ACHN (cell line): ENCODE measurements at regions not wholly inside any gene's neighbourhood (a gene's known extent, or its start where the extent isn't known, plus 50 kb on each side); places are given as distances from the start of the nearest gene placed in this dataset.
"Not testable (repeated sequence)": the region's sequence is repeated elsewhere in the genome, so short reads cannot be mapped to it uniquely, and the experiment has no call there.

Experiments used
- DNase-seq: peaks from one replicate; pipeline ENCODE4 v3.0.0-alpha.2; 2015
- in situ Hi-C: cut with HindIII; loops from 2 replicates; pipeline ENCODE4 v1.10.0; 2017; ENCODE audit warnings: low sequenced_read_pairs, low pct_ligation_motif_present, low pct_unique_long_range_greater_than_20kb

GRCh38 chr22:48781391-48781790 is 1046.3 kb downstream of the BRD1 start:
- DNase-seq = no peak
- in situ Hi-C loops = no loop called here

- in situ Hi-C loops = no loop called here
- no peak for DNase-seq
Measured at GRCh38 chr22:48780597-48781277, 1046.9 kb downstream of the BRD1 start.

DNA sequence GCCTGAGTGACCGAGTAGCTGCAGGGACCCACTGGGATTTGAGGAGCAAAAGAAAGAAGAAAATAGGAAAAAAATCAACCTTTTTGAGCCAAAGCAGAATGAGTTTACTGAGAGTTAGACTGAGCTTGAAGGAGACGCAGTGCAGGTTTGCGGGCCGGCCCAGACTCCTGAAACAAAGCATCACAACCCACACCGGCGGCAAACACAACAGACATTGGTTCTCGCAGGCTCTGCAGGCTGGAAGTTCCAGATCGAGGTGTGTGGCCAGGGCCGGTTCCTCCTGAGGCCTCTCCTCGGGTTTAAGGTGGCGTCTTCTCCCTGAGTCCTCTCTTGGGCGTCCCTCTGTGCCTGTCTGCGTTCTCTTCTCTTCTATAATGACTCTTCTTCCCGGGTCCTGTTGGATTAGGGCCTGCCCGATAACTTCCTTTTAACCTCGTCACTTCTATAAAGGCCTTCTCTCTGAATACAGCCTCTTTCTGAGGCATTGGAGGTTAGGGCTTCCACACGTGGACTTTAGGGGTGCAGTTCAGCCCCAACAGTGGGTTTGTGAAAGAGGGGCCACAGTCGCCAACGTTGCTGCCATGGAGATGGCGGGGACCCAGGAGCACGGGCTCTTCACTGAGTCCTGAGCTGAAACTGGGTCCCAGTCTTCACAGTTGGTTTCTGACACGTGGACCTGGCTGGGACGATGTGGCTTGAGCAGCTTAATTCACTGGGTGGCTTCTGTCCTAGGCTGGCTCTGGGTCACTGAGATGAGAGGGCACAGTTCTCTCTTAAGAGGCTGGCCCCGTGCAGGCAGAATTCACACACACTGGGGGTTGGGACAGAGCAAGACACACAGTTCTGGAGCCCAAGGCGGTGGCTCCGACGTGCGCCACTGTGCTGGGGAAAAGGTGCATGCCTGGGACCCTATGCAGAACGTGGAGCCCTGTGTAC is 1047.7 kb downstream of the BRD1 start:
- DNase-seq = no peak
- in situ Hi-C loops = no loop called here

- in situ Hi-C loops = no loop called here
Measured at GRCh38 chr22:48779211-48779643, 1048.4 kb downstream of the BRD1 start.

GRCh38 chr22:48778308-48779195 is 1049.1 kb downstream of the BRD1 start:
- DNase-seq = no peak
- in situ Hi-C loops = no loop called here

More at GRCh38 chr22:48779211-48779643, 1048.4 kb downstream of the BRD1 start:
- no peak for DNase-seq

GRCh38 chr22:48772286-48772907 is 1055.3 kb downstream of the BRD1 start:
- in situ Hi-C loops = no loop called here
- no peak for DNase-seq

GRCh38 chr22:48765595-48765994 is 1062.1 kb downstream of the BRD1 start:
- in situ Hi-C loops = no loop called here
- DNase-seq = no peak

DNA sequence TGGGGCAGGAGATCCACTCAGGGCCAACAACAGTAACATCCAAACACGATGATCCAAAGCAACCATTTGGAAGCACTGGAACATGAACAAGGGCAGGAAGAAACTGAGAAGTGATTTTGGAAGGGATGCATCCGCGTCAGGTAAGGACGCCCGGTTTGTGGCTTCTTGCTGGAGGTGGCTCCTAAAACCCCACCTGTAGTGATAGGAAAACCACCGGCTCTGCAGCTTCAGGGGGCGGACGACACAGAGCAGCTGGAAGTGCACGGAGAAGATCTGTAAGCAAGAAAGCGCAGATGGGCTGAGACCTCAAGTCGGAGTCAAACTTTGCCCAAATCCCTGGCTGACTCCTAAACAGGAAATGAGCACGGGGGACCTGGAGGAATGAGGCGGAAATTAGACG is 1066.1 kb downstream of the BRD1 start:
- in situ Hi-C loops = no loop called here
- DNase-seq = no peak

DNA sequence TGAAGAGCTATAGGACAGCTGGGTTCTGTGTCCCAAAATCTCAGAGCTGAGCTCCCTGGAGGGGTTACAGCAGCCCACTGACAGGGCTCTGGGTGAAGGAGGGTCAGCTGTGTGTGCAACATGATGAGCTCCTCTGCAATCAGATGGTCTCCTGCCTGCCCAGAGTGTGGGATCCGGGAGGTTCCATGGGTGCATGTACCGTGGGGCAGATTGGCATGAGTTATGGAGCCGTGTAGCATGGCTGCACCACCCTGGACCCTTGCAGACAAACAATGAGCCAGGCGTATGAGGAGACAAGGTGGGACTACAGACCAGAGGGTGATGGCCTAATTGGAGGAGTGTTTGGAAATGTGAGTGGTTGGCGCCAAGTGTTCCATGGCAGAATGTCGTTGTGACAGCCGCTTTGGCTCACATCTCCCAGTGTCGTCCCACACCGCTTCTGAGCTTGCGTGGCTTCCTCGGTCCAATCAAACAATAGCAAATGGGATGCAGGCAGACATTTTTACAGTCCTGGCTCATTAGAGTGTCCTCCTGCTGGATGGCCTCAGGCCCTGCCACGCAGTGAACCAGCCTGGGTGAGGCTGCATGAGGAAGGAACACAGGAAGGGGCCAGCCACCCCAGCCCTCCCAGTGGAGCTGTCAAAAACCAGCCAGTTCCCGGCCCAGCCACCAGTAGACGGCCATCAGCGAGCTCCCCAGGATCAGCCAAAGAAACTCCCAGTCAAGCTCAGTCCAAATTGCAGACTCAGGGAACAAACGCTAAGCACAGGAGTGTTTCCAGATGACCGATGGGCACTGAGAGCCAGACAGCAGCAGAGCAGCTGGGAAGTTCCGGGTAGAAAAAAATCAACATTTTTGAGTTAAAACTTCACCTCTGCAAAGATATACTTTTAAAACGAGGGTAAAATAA is 1066.9 kb downstream of the BRD1 start:
- no peak for DNase-seq
- in situ Hi-C loops = no loop called here

DNA sequence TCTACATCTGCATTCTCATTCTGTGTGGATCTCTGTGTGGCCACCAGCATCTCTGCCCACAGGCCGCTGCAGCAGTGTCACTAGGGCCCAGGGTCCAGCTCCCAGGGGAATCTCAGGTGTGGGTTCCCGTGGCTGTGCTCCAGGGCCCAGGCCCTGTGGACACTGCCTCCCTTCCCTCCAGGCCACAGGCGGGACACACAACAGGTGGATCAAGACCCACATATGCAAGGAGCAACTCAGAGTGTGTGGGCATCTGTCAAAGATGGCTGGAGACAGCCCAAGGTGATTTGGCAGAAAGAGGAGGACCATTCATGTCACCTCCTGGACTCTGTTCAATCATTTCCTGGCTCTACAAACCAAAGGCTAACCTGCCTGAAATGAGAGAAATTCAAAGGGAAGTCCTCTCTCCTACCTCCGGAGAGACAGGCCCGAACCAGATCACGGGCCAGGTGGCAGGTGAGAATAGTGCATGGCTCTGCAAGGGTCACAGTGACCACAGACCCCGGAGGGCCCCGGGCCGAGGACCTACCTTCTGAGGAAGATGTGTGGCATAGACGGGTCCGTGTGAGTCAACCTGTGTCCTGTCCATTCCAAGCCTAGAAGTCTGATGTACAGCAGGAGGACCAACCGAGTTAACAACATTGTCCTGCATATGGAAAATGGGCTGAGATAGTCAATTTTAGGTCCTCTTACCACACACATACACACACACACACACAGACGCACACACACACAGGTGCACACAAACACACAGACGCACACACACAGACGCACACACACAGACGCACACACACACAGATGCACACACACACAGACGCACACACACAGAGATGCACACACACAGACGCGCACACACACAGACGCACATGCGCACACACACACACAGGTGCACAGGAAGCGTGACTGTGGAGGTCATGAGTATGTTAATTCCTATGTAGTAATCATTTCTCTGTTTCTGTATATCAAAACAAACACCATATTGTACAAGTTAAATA is 1068.5 kb downstream of the BRD1 start:
- DNase-seq = no peak
- in situ Hi-C loops = no loop called here

GRCh38 chr22:48757985-48758561 is 1069.6 kb downstream of the BRD1 start:
- in situ Hi-C loops = no loop called here
- DNase-seq = no peak

DNA sequence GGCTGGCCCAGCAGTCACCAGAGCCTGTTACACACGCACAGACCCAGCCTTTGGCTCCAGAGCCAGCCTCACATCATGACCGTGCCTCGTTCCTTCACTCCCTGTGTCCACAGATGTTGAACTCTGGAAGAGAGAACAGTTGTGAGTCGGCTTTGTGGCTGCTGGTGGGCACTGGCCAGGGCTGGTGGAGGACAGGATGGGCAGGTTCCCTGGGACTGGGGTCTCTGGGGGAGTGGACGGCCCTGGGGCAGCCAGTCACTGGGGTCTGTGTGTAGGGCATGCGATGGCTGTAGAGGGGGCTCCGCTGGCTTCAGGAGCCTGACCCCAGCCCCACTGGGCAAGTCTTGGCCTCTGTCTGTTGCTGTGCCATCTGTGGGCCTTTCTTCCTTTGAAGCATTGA is 1070.1 kb downstream of the BRD1 start:
- in situ Hi-C loops = no loop called here
- DNase-seq = no peak

DNA sequence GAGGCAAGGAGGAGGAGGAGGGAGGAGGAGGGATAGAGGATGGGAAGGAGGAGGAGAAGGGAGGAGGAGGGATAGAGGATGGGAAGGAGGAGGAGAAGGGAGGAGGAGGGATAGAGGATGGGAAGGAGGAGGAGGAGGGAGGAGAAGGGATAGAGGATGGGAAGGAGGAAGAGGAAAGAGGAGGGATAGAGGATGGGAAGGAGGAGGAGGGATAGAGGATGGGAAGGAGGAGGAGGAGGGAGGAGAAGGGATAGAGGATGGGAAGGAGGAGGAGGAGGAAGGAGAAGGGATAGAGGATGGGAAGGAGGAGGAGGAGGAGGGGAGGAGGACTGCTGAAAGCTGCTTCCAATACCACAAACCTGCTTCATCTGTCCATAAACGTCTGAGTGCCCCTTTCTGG is 1070.5 kb downstream of the BRD1 start:
- in situ Hi-C loops, DNase-seq: not testable (repeated sequence)

DNA sequence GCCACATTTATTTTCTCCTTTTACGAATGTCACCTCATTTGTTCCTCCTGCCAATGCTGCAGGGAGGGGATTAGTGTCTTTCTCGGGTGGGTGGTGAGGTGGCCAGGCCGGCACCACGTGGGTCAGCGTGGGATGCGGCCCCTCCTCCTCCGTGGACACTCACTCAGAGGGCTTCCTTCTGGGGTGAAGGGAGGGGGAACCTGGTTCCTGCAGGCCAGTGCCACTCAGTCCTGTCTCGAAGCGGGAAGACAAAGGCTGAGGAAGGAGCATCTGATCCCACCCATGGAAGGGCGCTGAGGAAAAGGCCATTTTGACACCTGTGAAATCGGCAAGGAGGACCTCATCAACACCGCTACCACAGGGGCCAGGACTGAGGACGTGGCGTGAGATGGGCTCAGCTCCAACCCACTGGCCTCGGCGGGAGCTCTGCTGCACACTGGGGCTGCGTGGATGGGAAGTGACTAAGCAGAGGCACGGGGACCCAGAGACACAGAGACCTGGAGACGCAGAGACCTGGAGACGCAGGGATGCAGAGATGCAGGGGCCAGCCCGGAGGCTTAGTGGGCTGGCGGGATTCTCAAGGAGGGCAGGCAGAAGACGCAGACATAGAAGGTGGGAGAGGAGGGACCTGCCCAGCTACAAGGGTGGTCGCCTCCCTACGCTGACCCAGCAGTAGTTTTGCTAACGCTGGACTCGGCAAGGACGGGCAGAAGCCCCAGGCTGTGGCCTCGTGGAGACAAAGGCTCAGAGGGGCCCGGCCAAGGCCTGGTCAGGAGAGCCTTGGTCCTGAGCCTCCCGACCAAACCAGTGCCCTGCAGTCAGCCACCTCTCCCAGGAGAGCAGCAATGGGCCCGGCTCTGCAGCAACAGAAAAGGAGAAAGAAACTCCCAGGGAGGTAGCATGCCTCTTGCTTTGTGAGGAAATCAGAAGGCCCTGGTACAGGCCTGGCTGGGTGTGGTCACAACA is 1071.2 kb downstream of the BRD1 start:
- in situ Hi-C loops = no loop called here
- DNase-seq = no peak
